ENCODE measurements at regions not wholly inside any gene's neighbourhood (a gene's known extent, or its start where the extent isn't known, plus 50 kb on each side); places are given as distances from the start of the nearest gene placed in this dataset.
A peak's percentile ranks its signal among the peaks of the same experiment; 100 is the strongest.

- ChIA-PET POLR2A (interaction anchor here (1.2 kb wide), 2 partner anchors 21 to 138 kb away, joined by 3 read pairs; no protein-coding TSS in a partner anchor), CTCF (no interaction called here)
- no peak overlapping the region for H3K4me3 Mint-ChIP-seq
- no peak overlapping the region for H3K27ac Mint-ChIP-seq
- peaks cover 17% of the 10 kb centered on the region for H3K9me3 Mint-ChIP-seq
- ATAC-seq (no peak), DNase-seq (no peak)
- peaks cover 27% of the 10 kb centered on the region for H3K4me1 Mint-ChIP-seq (ENCODE audit: low read depth)
- no peaks in the 10 kb centered on the region for H3K27me3 Mint-ChIP-seq
- TF ChIP-seq, protein P1, sequence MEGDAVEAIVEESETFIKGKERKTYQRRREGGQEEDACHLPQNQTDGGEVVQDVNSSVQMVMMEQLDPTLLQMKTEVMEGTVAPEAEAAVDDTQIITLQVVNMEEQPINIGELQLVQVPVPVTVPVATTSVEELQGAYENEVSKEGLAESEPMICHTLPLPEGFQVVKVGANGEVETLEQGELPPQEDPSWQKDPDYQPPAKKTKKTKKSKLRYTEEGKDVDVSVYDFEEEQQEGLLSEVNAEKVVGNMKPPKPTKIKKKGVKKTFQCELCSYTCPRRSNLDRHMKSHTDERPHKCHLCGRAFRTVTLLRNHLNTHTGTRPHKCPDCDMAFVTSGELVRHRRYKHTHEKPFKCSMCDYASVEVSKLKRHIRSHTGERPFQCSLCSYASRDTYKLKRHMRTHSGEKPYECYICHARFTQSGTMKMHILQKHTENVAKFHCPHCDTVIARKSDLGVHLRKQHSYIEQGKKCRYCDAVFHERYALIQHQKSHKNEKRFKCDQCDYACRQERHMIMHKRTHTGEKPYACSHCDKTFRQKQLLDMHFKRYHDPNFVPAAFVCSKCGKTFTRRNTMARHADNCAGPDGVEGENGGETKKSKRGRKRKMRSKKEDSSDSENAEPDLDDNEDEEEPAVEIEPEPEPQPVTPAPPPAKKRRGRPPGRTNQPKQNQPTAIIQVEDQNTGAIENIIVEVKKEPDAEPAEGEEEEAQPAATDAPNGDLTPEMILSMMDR (IDR thresholded peaks at IDR 0.05) = no peak
- intact Hi-C loops (cut with micrococcal nuclease) = no loop called here
- H3K36me3 Mint-ChIP-seq (ENCODE audit: low read depth) = peaks cover 15% of the 10 kb centered on the region
Observed at GRCh38 chr21:35239811-35240219, 190.7 kb upstream of the RUNX1 start.

DNA sequence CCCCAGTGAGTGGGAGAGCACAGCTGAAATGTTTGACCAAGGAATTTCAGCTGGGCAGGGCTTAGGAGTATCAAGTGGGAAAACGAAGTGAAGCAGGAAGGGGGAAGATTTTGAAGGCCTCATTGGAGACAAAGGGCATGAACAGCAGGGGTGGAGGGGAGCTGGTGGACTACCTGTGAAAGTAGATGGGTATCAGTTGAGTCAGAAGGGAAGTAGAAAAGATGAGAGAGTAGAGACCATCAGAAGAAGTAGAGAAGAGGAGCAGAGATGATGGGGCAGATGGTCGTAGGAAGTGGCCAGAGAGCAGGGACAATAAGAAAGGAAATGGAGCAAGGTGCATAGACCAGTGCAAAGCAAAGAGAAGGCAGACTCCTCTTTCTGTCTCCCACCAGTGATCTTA is 189.0 kb upstream of the RUNX1 start:
- no peak for DNase-seq
- Mint-ChIP-seq H3K27ac (no peak overlapping the region), H3K9me3 (peaks cover 18% of the 10 kb centered on the region), H3K27me3 (no peaks in the 10 kb centered on the region), H3K4me1 (ENCODE audit: low read depth) (peaks cover 35% of the 10 kb centered on the region), H3K36me3 (ENCODE audit: low read depth) (peaks cover 15% of the 10 kb centered on the region), H3K4me3 (no peak overlapping the region)
- ATAC-seq = no peak
- ChIA-PET POLR2A (interaction anchor here (0.6 to 1.2 kb wide), 2 partner anchors 14 to 77 kb away, joined by 3 read pairs; no protein-coding TSS in a partner anchor), CTCF (interaction anchor here (1.7 kb wide), 1 partner anchor 16 kb away, joined by 5 read pairs; no protein-coding TSS in a partner anchor)
- intact Hi-C loops (cut with micrococcal nuclease) = no loop called here
- TF ChIP-seq, protein P1 (IDR thresholded peaks at IDR 0.05) = no peak

GRCh38 chr21:35237287-35237686 is 188.2 kb upstream of the RUNX1 start:
- intact Hi-C loops (cut with micrococcal nuclease) = no loop called here
- TF ChIP-seq, protein P1 (IDR thresholded peaks at IDR 0.05) = no peak
- peaks cover 18% of the 10 kb centered on the region for H3K9me3 Mint-ChIP-seq
- H3K4me3 Mint-ChIP-seq = no peak overlapping the region
- POLR2A ChIA-PET = no interaction called here
- DNase-seq (no peak), ATAC-seq (no peak)
- peaks cover 35% of the 10 kb centered on the region for H3K4me1 Mint-ChIP-seq (ENCODE audit: low read depth)
- no peak overlapping the region for H3K27ac Mint-ChIP-seq
- CTCF ChIA-PET = no interaction called here
- peaks cover 15% of the 10 kb centered on the region for H3K36me3 Mint-ChIP-seq (ENCODE audit: low read depth)
- no peaks in the 10 kb centered on the region for H3K27me3 Mint-ChIP-seq

DNA sequence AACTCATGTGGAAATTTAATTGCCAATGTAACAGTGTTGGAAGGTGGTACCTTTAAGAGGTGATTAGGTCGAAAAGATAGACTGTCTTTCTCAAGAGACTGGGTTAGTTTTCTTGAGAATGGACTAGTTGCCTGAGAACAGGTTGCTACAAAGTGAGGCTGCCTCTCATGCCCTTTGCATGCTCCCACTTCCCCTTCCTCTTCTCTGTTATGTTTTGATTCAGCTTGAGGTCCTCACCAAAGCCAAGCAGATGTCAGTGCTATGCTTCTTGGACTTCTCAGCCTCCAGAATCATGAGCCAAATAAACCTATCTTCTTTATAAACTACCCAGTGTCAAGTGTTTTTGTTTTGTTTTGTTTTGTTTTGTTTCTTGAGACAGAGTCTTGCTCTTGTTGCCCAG is 187.0 kb upstream of the RUNX1 start:
- TF ChIP-seq, protein P1 (IDR thresholded peaks at IDR 0.05) = no peak
- Mint-ChIP-seq H3K27ac (no peak overlapping the region), H3K4me1 (ENCODE audit: low read depth) (peaks cover 35% of the 10 kb centered on the region), H3K36me3 (ENCODE audit: low read depth) (peaks cover 15% of the 10 kb centered on the region), H3K9me3 (peaks cover 18% of the 10 kb centered on the region), H3K27me3 (no peaks in the 10 kb centered on the region), H3K4me3 (no peak overlapping the region)
- CTCF ChIA-PET = no interaction called here
- POLR2A ChIA-PET = no interaction called here
- intact Hi-C loops (cut with micrococcal nuclease) = no loop called here
- peak; percentile 23 for DNase-seq
- peak; percentile 56 for ATAC-seq

DNA sequence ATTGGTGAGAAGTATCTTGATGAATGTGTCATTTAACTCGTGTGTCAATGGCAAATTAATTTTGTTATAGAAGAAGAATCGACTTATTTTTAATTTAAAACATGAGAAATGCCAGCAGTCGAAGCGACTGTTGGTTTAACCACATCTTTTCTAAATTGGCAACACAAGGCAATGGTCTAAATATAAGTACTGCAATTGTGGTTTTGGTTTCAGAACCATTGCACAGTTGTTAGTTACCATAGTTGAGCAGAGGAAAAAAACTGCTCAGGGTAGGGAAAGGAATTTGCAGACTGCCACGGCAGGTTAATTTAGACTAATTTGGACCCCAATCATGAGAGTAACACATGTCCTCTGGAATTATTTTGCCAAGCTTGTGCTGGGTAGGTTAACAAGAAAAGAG is 185.6 kb upstream of the RUNX1 start:
- Mint-ChIP-seq H3K27me3 (no peaks in the 10 kb centered on the region), H3K4me3 (no peak overlapping the region), H3K9me3 (peaks cover 18% of the 10 kb centered on the region), H3K27ac (no peak overlapping the region), H3K4me1 (ENCODE audit: low read depth) (peaks cover 35% of the 10 kb centered on the region), H3K36me3 (ENCODE audit: low read depth) (peaks cover 15% of the 10 kb centered on the region)
- ATAC-seq (peak; percentile 70), DNase-seq (no peak)
- ChIA-PET POLR2A (no interaction called here), CTCF (no interaction called here)
- intact Hi-C loops (cut with micrococcal nuclease) = no loop called here
- TF ChIP-seq, protein P1 (IDR thresholded peaks at IDR 0.05) = no peak

Measured in activated CD8-positive, alpha-beta T cell treated with anti-CD3 and anti-CD28 coated beads for 36 hours (primary cell).